Cardiac muscle cell (in vitro differentiated cells and primary cell): ENCODE measurements at regions not wholly inside any gene's neighbourhood (a gene's known extent, or its start where the extent isn't known, plus 50 kb on each side); places are given as distances from the start of the nearest gene placed in this dataset.

Experiments used
- DNase-seq, 2 donors: peaks; one replicate each; pipeline versions ENCODE4 v3.0.0 to v3.0.0-alpha.2; 2010 to 2017; ENCODE audit warnings: low read depth in 1 of 2, low spot score in 1 of 2
- H3K27ac ChIP-seq: fragments of 200-600 bp; sonication (generic); 2 replicates; pipeline ENCODE4 v1.5.1; 2016
- H3K27me3 ChIP-seq: fragments of 200-600 bp; sonication (generic); 2 replicates; pipeline ENCODE4 v1.6.0; 2016; ENCODE audit warnings: control low read depth
- H3K36me3 ChIP-seq: fragments of 200-600 bp; sonication (generic); 2 replicates; pipeline ENCODE4 v1.5.1; 2016; ENCODE audit warnings: control low read depth
- H3K4me1 ChIP-seq: fragments of 200-600 bp; sonication (generic); 2 replicates; pipeline ENCODE4 v1.8.1; 2017; ENCODE audit warnings: low read depth, mild to moderate bottlenecking, mixed run types
- H3K4me3 ChIP-seq: fragments of 200-600 bp; sonication (generic); 2 replicates; pipeline ENCODE4 v1.5.1; 2016; ENCODE audit warnings: mild to moderate bottlenecking
- H3K9me3 ChIP-seq: fragments of 200-600 bp; sonication (generic); 2 replicates; pipeline ENCODE4 v1.5.1; 2017; ENCODE audit warnings: low read depth, mild to moderate bottlenecking, control low read depth
- CTCF ChIP-seq: IDR thresholded peaks from 2 replicates; pipeline ENCODE4 v1.5.1; 2012; ENCODE audit warnings: low read depth, mild to moderate bottlenecking, low read length

- no peaks in the 10 kb centered on the region for H3K27me3 ChIP-seq
- DNase-seq, result no peak
- no peaks in the 10 kb centered on the region for H3K4me1 ChIP-seq
- H3K4me3 ChIP-seq, result no peak overlapping the region
- no peak overlapping the region for H3K27ac ChIP-seq
- no peaks in the 10 kb centered on the region for H3K36me3 ChIP-seq
- TF ChIP-seq CTCF, result no peak
- H3K9me3 ChIP-seq, result no peaks in the 10 kb centered on the region
These were observed 570.5 kb upstream of the ARGLU1 start for GRCh38 chr13:107138486-107138885.

GRCh38 chr13:107133950-107134349, 566.0 kb upstream of the ARGLU1 start:
- Histone ChIP-seq H3K27ac (no peak overlapping the region), H3K4me1 (no peaks in the 10 kb centered on the region), H3K27me3 (no peaks in the 10 kb centered on the region), H3K4me3 (no peak overlapping the region), H3K36me3 (no peaks in the 10 kb centered on the region), H3K9me3 (no peaks in the 10 kb centered on the region)
- DNase-seq, result no peak
- no peak for TF ChIP-seq CTCF

DNA sequence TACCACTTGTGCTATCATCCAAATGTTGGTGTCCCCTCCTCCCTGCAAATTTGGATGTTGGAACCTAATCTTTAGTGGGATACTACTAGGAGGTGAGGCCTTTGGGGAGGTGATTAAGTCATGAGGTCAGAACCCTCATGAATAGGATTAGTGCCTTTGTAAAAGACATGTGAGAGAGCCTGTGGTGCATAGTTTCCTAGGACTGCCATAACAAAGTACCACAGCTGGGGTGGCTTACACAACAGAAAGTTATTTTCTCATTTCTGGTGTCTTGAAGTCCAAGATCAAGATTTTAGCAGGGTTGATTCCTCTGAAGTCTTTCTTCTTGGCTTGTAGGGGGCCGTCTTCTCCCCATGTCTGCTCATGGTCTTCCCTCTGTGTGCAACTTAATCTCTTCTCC, 562.6 kb upstream of the ARGLU1 start:
- no peaks in the 10 kb centered on the region for H3K4me1 ChIP-seq
- no peak for TF ChIP-seq CTCF
- no peaks in the 10 kb centered on the region for H3K9me3 ChIP-seq
- H3K36me3 ChIP-seq, result no peaks in the 10 kb centered on the region
- no peak for DNase-seq
- H3K4me3 ChIP-seq, result no peak overlapping the region
- H3K27ac ChIP-seq, result no peak overlapping the region
- peaks cover 5% of the 10 kb centered on the region for H3K27me3 ChIP-seq

DNA sequence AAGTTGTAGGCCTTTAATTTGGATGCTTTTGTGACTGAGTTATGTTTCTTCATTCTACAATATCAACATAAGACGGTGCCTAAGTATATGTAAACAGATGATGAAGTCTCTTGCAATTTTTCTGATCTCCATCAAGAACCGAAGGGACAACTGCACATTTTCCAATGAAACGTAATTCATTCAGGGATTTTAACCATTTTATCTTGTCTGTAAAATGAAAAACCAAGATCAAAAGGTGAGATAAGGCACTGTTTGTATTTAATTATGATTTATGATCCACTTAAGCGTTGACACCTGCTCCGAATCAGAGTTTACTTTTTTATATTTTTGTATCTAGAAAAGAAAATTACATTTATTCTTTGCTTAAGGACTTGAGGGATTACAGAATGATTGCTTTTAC, 556.8 kb upstream of the ARGLU1 start:
- Histone ChIP-seq H3K27ac (no peak overlapping the region), H3K4me3 (no peak overlapping the region), H3K9me3 (no peaks in the 10 kb centered on the region), H3K4me1 (no peaks in the 10 kb centered on the region), H3K27me3 (peaks cover 5% of the 10 kb centered on the region), H3K36me3 (no peaks in the 10 kb centered on the region)
- DNase-seq, result no peak
- TF ChIP-seq CTCF, result no peak

- Histone ChIP-seq H3K27me3 (peaks cover 5% of the 10 kb centered on the region), H3K27ac (no peak overlapping the region), H3K4me1 (no peaks in the 10 kb centered on the region), H3K4me3 (no peak overlapping the region), H3K9me3 (no peaks in the 10 kb centered on the region), H3K36me3 (no peaks in the 10 kb centered on the region)
- peak; percentile 33 to 38 for DNase-seq
- peak; percentile 48 for TF ChIP-seq CTCF
These were observed 556.3 kb upstream of the ARGLU1 start for GRCh38 chr13:107124129-107124718.

GRCh38 chr13:107121793-107122192, 553.9 kb upstream of the ARGLU1 start:
- no peak for DNase-seq
- no peaks in the 10 kb centered on the region for H3K9me3 ChIP-seq
- no peaks in the 10 kb centered on the region for H3K4me1 ChIP-seq
- H3K27me3 ChIP-seq, result peaks cover 5% of the 10 kb centered on the region
- TF ChIP-seq CTCF, result no peak
- no peaks in the 10 kb centered on the region for H3K36me3 ChIP-seq
- no peak overlapping the region for H3K4me3 ChIP-seq
- no peak overlapping the region for H3K27ac ChIP-seq
